GM12864 (cell line): ENCODE measurements at regions not wholly inside any gene's neighbourhood (a gene's known extent, or its start where the extent isn't known, plus 50 kb on each side); places are given as distances from the start of the nearest gene placed in this dataset.
"Not testable (repeated sequence)": the region's sequence is repeated elsewhere in the genome, so short reads cannot be mapped to it uniquely, and the experiment has no call there.

Source experiments
- DNase-seq: peaks from one replicate; pipeline ENCODE4 v3.0.0-alpha.2; 2011; ENCODE audit warnings: low read depth
- H3K4me3 ChIP-seq: 2 replicates; pipeline ENCODE4 v1.5.1; 2011; ENCODE audit warnings: mild to moderate bottlenecking, low read depth, low read length, control low read depth
- CTCF ChIP-seq: IDR thresholded peaks from 2 replicates; pipeline ENCODE4 v1.5.1; 2011; ENCODE audit warnings: low read depth, mild to moderate bottlenecking, moderate library complexity, low read length, control low read depth, inconsistent platforms; ENCODE audit errors: missing control alignments

- H3K4me3 ChIP-seq, result no peak overlapping the region
- no peak for TF ChIP-seq CTCF
- DNase-seq, result no peak
Measured at GRCh38 chr1:191438979-191439378, 719.3 kb upstream of the RGS18 start.

GRCh38 chr1:191448279-191448678, 710.0 kb upstream of the RGS18 start:
- not testable (repeated sequence) for DNase-seq, H3K4me3 ChIP-seq

GRCh38 chr1:191452586-191452985, 705.7 kb upstream of the RGS18 start:
- no peak overlapping the region for H3K4me3 ChIP-seq
- TF ChIP-seq CTCF, result no peak
- DNase-seq, result no peak

- no peak for TF ChIP-seq CTCF
- no peak for DNase-seq
- no peak overlapping the region for H3K4me3 ChIP-seq
Measured at GRCh38 chr1:191453487-191453886, 704.8 kb upstream of the RGS18 start.

- no peak for TF ChIP-seq CTCF
- H3K4me3 ChIP-seq, result no peak overlapping the region
- DNase-seq, result no peak
Measured at GRCh38 chr1:191457889-191458288, 700.4 kb upstream of the RGS18 start.

GRCh38 chr1:191460234-191460633, 698.0 kb upstream of the RGS18 start:
- DNase-seq, result no peak
- no peak overlapping the region for H3K4me3 ChIP-seq
- no peak for TF ChIP-seq CTCF

- no peak overlapping the region for H3K4me3 ChIP-seq
- TF ChIP-seq CTCF, result no peak
- no peak for DNase-seq
Measured at GRCh38 chr1:191483988-191484387, 674.3 kb upstream of the RGS18 start.

GRCh38 chr1:191490303-191490702, 668.0 kb upstream of the RGS18 start:
- no peak for DNase-seq
- no peak overlapping the region for H3K4me3 ChIP-seq
- no peak for TF ChIP-seq CTCF
